H7 (cell line): ENCODE measurements at regions not wholly inside any gene's neighbourhood (a gene's known extent, or its start where the extent isn't known, plus 50 kb on each side); places are given as distances from the start of the nearest gene placed in this dataset.

Source experiments
- DNase-seq: peaks from one replicate; pipeline ENCODE4 v3.0.0; 2012
- H3K27me3 ChIP-seq: 2 replicates; pipeline ENCODE4 v1.6.0; 2011; ENCODE audit warnings: mild to moderate bottlenecking, low read length; ENCODE audit not compliant: control insufficient read depth, insufficient read depth
- H3K36me3 ChIP-seq: replicated peaks from 2 replicates; pipeline ENCODE4 v1.5.1; 2011; ENCODE audit warnings: low read length; ENCODE audit not compliant: control insufficient read depth, insufficient read depth
- H3K4me3 ChIP-seq: 2 replicates; pipeline ENCODE4 v1.5.1; 2011; ENCODE audit warnings: low read depth, mild to moderate bottlenecking, control low read depth, low read length, moderate library complexity; ENCODE audit not compliant: insufficient read depth

- Histone ChIP-seq H3K4me3 (no peak overlapping the region), H3K27me3 (no peaks in the 10 kb centered on the region), H3K36me3 (no peaks in the 10 kb centered on the region)
- DNase-seq: no peak
These were observed 75.6 kb upstream of the CERS6 start for GRCh38 chr2:168380500-168380899.

GRCh38 chr2:168392024-168392423 lies 64.0 kb upstream of the CERS6 start:
- no peaks in the 10 kb centered on the region for H3K27me3 ChIP-seq
- no peak overlapping the region for H3K4me3 ChIP-seq
- DNase-seq: no peak
- no peaks in the 10 kb centered on the region for H3K36me3 ChIP-seq

GRCh38 chr2:168392797-168393196 lies 63.3 kb upstream of the CERS6 start:
- DNase-seq: no peak
- no peak overlapping the region for H3K4me3 ChIP-seq
- H3K27me3 ChIP-seq: no peaks in the 10 kb centered on the region
- no peaks in the 10 kb centered on the region for H3K36me3 ChIP-seq

- Histone ChIP-seq H3K36me3 (no peaks in the 10 kb centered on the region), H3K4me3 (no peak overlapping the region), H3K27me3 (no peaks in the 10 kb centered on the region)
- DNase-seq: no peak
These were observed 61.8 kb upstream of the CERS6 start for GRCh38 chr2:168394262-168394661.

- no peak for DNase-seq
- Histone ChIP-seq H3K4me3 (no peak overlapping the region), H3K27me3 (no peaks in the 10 kb centered on the region), H3K36me3 (no peaks in the 10 kb centered on the region)
These were observed 59.9 kb upstream of the CERS6 start for GRCh38 chr2:168396131-168396530.

- DNase-seq: no peak
- H3K4me3 ChIP-seq: no peak overlapping the region
- H3K36me3 ChIP-seq: no peaks in the 10 kb centered on the region
- H3K27me3 ChIP-seq: no peaks in the 10 kb centered on the region
These were observed 58.4 kb upstream of the CERS6 start for GRCh38 chr2:168397629-168398028.

GRCh38 chr2:168401048-168401556 lies 55.0 kb upstream of the CERS6 start:
- Histone ChIP-seq H3K36me3 (no peaks in the 10 kb centered on the region), H3K4me3 (no peak overlapping the region), H3K27me3 (no peaks in the 10 kb centered on the region)
- no peak for DNase-seq

GRCh38 chr2:168401771-168402170 lies 54.3 kb upstream of the CERS6 start:
- H3K36me3 ChIP-seq: no peaks in the 10 kb centered on the region
- DNase-seq: no peak

GRCh38 chr2:168402531-168402930 lies 53.5 kb upstream of the CERS6 start:
- no peak for DNase-seq
- no peak overlapping the region for H3K4me3 ChIP-seq
- H3K27me3 ChIP-seq: no peaks in the 10 kb centered on the region
- no peaks in the 10 kb centered on the region for H3K36me3 ChIP-seq

More at GRCh38 chr2:168401771-168402170, 54.3 kb upstream of the CERS6 start:
- H3K4me3 ChIP-seq: no peak overlapping the region
- H3K27me3 ChIP-seq: no peaks in the 10 kb centered on the region

- H3K4me3 ChIP-seq: no peak overlapping the region
- H3K27me3 ChIP-seq: no peaks in the 10 kb centered on the region
- DNase-seq: no peak
- no peaks in the 10 kb centered on the region for H3K36me3 ChIP-seq
These were observed 52.3 kb upstream of the CERS6 start for GRCh38 chr2:168403736-168404135.

- DNase-seq: no peak
- no peaks in the 10 kb centered on the region for H3K36me3 ChIP-seq
- H3K27me3 ChIP-seq: no peaks in the 10 kb centered on the region
- no peak overlapping the region for H3K4me3 ChIP-seq
These were observed 51.3 kb upstream of the CERS6 start for GRCh38 chr2:168404764-168405163.
